Mammary epithelial cell (primary cell): ENCODE measurements at regions not wholly inside any gene's neighbourhood (a gene's known extent, or its start where the extent isn't known, plus 50 kb on each side); places are given as distances from the start of the nearest gene placed in this dataset.
"Not testable (repeated sequence)": the region's sequence is repeated elsewhere in the genome, so short reads cannot be mapped to it uniquely, and the experiment has no call there.

ENCODE experiments used
- EZH2 ChIP-seq: IDR thresholded peaks from 2 replicates; pipeline ENCODE4 v1.6.1; 2012; ENCODE audit warnings: low read length, inconsistent platforms, borderline replicate concordance
- TF ChIP-seq, protein P1 (sequence below), 2 donors: IDR thresholded peaks in 1 of 2; conservative IDR thresholded peaks in 1 of 2; 2 replicates each; pipeline ENCODE4 v1.5.1; 2011 to 2012; ENCODE audit warnings: inconsistent platforms in 2 of 2, low read length in 2 of 2, mild to moderate bottlenecking in 2 of 2, control low read depth in 1 of 2, low read depth in 1 of 2; ENCODE audit not compliant: insufficient read depth in 1 of 2; ENCODE audit errors: extremely low read depth in 1 of 2

DNA sequence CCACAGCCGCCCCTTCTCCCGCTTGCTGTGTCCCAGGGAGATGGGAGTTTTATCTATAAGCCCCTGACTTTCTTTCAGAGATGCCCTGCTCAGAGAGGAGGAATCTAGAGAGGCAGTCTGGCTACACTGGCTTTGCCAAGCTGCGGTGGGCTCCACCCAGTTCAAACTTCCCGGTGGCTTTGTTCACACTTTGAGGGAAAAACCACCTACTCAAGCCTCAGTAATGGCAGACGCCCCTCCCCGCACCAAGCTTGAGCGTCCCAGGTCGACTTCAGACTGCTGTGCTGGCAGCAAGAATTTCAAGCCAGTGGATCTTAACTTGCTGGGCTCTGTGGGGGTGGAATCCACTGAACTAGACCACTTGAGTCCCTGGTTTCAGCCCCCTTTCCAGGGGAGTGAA lies 162.2 kb upstream of the MAGEB16 start:
- TF ChIP-seq, protein P1, sequence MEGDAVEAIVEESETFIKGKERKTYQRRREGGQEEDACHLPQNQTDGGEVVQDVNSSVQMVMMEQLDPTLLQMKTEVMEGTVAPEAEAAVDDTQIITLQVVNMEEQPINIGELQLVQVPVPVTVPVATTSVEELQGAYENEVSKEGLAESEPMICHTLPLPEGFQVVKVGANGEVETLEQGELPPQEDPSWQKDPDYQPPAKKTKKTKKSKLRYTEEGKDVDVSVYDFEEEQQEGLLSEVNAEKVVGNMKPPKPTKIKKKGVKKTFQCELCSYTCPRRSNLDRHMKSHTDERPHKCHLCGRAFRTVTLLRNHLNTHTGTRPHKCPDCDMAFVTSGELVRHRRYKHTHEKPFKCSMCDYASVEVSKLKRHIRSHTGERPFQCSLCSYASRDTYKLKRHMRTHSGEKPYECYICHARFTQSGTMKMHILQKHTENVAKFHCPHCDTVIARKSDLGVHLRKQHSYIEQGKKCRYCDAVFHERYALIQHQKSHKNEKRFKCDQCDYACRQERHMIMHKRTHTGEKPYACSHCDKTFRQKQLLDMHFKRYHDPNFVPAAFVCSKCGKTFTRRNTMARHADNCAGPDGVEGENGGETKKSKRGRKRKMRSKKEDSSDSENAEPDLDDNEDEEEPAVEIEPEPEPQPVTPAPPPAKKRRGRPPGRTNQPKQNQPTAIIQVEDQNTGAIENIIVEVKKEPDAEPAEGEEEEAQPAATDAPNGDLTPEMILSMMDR (conservative IDR thresholded peaks at IDR 0.05 in 1 of 2, IDR thresholded peaks at IDR 0.05 in 1 of 2; ENCODE audit: extremely low read depth in 1 of 2, insufficient read depth in 1 of 2, low read depth in 1 of 2, low read length in 2 of 2) = not testable (repeated sequence)
- TF ChIP-seq EZH2 = not testable (repeated sequence)
